ENCODE measurements at regions not wholly inside any gene's neighbourhood (a gene's known extent, or its start where the extent isn't known, plus 50 kb on each side); places are given as distances from the start of the nearest gene placed in this dataset.
"Not testable (repeated sequence)": the region's sequence is repeated elsewhere in the genome, so short reads cannot be mapped to it uniquely, and the experiment has no call there.

DNA sequence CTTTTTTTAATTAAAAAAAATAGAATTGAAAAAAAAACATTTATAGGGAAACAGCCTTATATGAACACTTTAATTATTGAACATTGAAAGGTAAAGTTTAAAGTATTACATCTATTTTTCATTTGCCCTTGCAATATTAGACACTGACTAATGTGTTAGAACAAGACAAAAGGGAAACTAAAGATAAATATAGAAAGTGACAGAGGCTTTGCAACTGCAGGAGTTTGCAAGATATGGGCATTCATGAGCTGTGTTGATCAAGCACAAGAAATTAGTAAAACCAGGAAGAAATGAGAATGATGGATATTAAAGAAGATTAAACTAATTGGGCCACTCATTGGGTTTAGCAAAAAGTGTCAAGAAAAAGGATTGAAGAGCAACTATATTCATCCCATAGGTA is 1097.7 kb upstream of the CELF4 start:
- no peak for DNase-seq (ENCODE audit: low spot score)

DNA sequence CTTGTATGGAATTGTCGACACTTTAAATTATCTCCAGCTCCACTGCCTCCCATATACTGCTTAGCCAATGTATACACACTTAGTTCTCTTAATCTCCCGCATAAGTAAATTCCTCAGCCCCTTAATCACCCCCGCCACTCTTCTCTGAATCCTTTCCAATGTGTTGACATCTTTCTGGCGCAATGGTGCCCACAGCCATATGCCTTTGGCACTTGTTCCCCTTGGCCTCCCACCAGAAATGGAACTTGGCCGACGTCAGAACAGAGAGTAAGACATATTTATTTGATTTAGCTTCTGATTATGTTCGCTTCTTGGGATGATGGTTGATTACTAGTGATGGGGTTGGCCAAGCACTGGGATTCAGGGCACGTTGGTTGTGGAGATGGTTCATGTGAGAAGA is 1089.3 kb upstream of the CELF4 start:
- no peak for DNase-seq (ENCODE audit: low spot score)

DNA sequence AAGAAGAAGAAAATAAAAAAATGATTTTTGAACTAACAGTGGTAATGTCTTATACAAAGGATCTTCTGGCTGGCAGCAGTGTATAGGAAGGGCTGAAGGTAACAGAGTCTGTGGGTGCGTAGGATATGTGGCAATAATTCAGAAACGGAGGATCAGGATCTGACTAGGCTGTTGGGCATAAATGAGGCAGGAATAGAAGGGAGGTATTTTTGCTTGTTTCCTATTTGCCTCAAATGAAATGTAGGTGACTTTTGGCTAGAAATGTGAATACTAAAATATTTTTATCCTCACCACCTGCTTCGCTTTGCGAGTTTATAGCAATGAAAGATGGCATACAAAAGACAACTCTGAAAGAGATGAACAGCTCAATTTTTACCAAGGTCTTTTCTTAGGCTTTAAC is 1086.1 kb upstream of the CELF4 start:
- DNase-seq (ENCODE audit: low spot score), result no peak

DNA sequence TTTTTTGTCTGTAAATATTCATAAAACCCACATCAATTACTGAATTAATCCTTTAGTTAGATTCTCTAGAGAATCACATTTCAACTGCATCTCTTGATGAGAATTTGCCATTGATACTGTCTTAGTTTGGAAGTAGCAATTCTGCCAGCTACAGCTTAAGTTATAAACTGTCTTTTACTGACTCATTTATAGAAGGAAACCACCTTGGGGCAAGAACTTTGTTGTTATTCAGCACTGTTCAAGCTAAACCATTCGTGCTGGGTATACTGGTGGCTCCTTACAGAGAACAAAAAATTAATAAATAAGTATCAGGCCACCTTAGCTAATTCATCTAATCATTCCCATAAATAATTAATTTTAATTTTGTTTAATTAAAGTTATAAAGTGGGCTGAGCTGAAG is 1082.6 kb upstream of the CELF4 start:
- DNase-seq (ENCODE audit: low spot score), result no peak

DNA sequence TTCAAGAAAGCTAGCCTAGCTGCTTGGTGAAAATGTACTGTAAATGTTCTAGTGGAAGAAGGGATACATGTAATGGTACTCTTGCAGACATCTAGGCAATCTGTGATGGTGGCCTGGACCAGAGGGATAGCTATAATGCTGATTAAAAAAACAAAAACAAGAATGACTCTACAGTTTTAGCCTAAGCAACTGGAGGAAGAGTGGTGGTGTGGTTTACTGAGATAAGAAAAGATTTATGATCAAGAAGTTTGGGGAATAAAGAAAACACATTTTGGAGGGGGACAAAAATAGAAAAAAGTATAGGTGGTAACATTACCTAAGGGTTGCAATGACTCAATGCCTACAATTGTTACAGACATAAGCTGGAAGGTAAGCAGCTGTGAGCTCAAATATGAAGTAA is 1080.7 kb upstream of the CELF4 start:
- no peak for DNase-seq (ENCODE audit: low spot score)

DNA sequence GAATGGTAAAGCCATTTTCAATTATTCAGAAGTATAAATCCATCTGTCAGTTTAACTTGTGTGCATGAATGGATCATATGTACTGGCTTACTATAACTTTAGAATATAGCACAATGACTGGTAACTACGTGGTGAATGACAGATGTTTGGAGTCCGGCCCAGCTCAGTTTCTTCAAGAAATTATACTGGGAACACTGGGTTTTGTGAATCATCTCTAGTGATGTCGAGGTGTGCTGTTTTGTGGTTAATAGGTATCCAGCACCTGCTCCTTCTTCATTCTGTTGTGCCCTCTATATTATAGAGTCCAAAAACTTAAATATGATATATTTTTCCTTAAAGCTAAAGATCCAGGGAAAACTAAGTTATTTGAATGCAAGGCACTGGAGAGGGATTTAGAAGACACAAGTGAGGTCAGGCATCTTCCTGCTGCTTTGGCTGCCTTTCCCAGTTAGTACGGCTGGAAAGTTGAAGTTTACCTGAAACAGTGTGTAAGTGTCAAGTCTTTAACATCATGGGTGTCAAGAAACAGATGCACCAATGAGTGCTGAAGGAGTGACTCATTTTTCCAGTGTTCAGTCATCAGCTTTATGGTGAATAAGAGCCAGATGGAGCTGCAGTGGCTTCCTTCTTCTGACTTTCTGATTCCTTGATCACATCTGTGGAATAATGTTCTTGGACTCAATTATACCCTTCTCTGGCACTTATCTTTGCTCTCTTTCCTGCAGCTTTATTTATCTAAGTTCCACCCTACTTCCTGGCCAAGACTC is 1079.5 kb upstream of the CELF4 start:
- DNase-seq (ENCODE audit: low spot score), result no peak

DNA sequence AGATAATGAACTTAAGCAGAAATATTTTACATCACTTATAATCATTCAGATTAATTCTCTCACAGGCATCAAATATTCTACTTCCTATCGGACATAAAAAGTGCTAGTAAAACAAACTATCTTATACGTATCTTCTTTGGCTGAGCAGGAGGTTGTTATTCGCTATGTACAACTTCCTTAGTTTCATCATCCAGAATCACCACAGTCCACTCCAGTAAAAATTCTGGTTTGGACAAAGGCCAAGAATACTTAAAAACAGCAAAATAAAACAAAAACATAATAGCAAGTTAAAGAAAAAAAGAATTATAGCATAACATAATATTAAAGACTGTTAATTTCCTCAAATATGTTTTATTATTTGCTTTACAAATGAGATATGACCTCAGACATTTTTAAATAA is 1077.1 kb upstream of the CELF4 start:
- no peak for DNase-seq (ENCODE audit: low spot score)

DNA sequence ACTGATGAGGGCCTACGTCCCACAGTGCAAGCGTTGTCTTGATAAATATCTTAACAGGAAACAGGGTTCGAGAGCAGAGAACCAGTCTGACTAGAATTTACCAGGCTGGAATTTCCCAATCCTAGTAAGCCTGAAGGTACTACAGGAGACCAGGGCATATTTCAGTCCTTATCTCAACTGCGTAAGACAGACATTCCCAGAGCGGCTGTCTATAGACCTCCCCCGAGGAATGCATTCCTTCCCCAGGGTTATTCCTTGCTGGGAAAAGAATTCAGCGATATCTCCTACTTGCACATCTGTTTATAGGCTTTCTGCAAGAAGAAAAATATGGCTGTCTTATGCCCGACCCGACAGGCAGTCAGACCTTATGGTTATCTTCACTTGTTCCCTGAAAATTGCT is 1074.1 kb upstream of the CELF4 start:
- not testable (repeated sequence) for DNase-seq (ENCODE audit: low spot score)

DNA sequence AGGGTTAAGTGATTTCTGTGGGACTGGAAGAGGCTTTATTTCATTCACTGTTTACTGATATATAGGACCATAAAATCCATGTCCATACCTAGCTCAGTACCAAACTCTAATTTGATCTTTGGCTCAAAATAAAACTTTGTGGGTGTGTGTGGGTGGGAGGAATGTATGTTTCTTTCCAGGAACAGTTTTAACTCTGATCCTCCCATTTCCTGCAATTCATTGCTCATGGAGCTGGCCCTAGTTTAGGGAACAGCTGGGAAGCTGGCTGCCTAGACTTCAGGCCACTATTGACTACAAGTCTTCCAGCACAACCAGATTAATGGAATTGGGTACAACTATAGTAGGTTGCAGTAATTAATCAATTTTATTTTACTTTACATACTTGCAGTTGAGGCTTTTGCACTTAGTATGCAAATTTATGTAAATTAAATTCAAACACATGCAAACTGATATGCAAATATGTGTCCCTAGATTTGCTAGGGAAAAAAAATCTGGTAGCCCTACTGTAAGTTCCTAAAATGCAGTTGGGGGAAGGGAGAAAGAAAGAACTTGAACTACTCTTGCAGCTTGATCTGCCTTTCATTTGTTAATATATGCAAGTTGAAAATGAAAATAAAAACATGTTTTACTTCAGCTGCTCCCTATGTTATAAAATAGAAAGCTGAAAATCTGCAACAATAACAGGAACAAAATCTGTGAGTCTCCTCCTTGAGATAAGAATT is 1070.3 kb upstream of the CELF4 start:
- no peak for DNase-seq (ENCODE audit: low spot score)

DNA sequence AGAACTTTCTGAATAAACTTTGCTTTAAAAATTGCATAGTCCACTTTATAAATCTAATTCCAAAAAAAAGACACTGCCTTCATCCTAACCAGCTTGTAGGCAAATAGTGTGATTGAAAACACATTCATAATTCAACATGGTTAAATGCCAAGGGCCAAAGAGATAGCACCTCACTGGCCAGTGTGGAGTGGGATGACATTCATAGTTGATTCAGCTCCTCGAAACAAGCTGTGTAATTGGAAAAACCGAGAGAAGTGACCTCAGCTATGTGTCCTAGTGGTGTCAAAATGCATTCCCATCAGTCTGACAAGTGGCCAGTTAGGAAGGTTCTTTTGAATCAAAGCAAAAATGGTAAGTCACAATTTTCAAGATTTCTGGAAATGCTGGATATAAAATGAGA is 1068.5 kb upstream of the CELF4 start:
- no peak for DNase-seq (ENCODE audit: low spot score)

DNA sequence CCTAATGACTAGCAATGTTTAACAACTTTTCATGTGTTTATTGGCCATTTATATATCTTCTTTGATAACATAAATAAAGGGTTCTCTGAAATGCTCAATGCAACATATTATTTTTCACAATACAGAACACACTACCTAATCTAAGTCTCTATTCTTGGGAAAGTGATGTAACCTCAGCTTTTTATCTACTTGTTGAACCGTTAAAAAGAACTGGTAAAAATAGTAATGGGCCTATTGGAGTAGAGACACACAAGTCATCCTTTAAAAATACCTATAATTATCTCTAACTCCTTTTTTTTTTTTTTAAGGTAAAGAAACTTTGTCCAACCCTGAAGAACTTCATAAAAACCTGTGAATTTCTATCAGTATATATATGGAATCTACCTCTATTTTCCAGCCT is 1067.7 kb upstream of the CELF4 start:
- DNase-seq (ENCODE audit: low spot score), result no peak

DNA sequence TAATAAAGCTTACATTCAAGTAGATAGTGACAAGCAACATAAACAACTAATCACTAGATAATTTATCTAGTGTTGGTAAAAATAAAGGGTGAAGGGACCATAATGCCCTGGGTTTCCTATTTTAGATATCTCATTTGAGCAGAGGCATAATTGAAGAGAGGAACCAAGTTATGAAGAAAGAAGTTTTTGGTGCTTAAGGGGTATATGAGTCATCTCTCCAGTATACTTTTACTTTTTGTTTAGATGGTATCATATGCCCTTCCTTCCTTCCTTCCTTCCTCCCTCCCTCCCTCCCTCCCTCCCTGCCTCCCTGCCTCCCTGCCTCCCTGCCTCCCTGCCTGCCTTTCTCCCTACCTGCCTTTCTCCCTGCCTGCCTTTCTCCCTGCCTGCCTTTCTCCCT is 1053.5 kb upstream of the CELF4 start:
- no peak for DNase-seq (ENCODE audit: low spot score)

DNA sequence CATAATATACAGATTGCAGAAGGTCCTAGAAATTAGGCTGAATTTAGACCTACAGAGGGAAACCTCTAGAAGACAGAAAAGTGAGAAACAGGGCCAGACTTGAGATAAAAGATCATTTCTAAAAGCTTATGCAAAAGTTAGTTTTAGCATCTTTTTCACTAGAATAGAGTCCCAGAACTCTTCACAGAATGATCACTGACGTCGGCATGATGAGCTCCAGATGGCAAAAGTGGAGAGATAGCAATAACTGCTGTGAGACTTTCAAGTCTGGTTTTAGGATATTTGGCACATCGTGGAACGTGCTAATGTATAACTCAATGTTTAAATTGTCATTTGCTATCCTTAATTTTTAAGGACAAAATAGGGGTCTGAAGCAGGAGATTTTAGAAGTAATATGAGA is 1050.7 kb upstream of the CELF4 start:
- no peak for DNase-seq (ENCODE audit: low spot score)

DNA sequence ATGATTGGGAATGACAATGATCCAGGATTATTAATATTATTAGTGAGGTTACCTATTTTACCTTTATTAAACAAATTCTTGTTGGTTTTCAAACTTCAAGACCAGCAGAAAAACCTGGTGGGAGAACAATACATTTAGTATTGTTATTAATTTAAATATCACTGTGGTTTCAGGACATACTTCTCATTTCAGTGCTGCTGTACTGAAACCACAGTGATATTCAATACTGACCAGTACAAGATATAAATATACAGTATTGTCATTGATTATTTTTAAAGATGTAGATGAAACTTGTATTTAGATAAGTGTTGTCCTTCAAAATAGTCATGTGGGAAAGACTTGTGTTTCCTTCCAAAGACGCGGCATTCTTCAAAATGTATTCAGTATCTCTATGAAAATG is 1047.3 kb upstream of the CELF4 start:
- no peak for DNase-seq (ENCODE audit: low spot score)

DNA sequence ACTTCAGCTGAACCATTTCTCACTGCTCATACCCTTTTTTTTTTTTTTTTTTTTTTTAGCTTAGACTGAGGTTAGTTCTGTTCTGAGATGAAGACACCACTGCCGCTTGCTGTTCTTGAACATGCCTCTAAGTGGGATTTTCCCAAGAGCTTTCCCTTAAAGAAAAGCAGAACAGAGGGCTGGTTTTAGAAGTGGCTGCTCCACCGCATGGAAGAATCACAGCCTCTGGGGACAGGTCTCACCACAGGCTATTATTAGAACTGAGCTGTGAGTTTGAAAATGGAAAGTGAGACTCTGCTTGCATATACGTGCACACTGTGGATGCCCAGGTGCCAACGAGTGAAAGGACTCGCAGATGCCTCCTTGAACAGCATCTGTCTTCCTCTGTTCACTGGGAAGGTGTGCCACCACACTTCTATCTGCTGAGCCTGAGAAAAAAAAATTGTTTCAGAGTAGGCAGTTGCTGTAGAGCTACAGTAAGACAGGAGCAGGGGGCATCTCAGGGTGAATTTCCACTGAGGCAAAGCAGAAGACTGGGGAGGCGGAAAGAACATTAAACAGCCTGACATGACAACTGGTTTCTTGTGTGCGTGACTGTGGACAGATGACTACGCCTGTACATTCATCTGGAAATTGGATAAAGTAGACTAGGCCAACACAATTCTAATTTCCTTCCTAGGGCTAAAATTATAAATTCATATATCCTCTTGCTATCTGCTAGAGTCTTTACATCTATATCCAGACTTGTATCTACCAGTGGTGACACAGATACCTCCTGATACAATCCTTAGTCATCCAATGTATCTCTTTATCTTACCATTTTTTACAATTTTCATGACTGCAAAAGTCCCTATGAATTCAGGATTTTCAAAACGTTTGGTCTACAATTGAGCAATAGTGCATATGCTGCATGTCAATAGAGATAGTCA is 1045.7 kb upstream of the CELF4 start:
- no peak for DNase-seq (ENCODE audit: low spot score)

DNA sequence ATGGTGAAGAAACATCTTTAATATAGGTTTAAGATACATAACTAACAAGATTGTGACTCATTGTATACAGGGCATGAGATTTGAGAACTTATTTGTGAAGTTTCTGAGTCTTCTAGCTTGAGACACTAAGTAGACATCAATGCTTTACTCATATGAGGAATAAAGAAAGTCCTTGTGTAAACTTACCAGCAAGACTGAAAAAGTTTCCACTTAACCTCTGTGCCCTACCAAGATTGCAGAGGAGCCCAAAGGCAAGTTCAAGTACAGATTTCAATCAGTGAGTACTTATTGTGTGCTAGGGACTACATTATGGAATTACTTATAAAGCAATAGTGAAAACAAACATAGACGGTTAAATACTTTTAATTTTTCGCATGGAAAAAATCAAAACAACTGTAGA is 1041.2 kb upstream of the CELF4 start:
- DNase-seq (ENCODE audit: low spot score), result no peak

DNA sequence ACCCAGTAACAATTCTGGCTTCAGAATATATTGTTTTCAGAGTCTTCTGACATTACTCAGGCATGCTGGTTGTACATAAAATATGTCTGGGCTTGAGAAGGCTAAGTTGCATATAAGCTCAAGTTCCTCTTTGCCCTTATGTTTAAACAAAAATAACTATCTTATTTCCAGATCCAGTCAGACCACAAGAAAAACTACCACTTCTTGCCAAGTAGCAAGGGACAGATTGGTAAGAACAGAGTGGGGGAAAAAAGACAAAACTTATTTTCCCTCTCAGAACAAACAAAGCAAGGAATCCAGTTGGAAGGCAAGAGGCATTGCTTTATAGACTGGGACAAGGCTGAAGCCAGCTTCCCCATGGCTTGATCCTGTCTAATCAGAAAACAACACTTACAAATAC is 1036.7 kb upstream of the CELF4 start:
- no peak for DNase-seq (ENCODE audit: low spot score)

DNA sequence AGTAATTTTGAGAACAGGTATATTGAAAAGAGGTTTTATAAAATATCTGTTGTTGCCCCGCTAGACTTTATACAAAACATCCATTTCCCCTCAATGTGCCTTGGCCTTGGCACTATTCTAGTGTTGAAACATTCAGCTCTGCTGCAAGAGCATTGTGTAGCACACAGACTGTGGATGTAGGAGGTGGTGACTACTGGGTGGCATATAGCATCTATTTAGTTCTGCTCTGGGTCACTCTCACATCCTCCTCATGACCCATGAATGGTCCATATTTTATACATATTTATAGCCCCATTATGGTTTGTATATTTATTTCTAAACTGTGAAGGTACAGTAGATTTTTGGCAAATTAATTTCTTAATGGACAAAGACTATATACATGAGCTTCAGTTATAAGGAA is 1022.0 kb upstream of the CELF4 start:
- DNase-seq (ENCODE audit: low spot score), result no peak

DNA sequence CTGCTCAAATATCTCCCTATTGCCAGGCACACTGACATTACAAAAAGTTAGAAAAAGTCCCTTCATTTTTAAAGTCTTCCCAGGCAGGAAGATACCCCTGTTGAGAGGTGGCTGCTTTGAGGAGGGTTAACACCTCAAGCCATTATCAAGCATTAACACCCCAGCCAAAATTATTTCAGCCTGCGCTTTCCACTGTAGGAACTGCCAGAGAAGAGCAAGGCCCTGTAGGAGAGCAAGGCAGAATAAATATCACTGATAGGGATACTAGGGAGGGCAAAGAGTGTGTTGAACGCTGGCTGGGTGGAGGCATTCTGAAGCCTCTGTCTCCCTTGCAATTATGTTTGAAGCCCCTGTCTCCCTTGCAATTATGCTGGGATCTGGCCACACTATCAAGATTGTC is 1020.7 kb upstream of the CELF4 start:
- no peak for DNase-seq (ENCODE audit: low spot score)

DNA sequence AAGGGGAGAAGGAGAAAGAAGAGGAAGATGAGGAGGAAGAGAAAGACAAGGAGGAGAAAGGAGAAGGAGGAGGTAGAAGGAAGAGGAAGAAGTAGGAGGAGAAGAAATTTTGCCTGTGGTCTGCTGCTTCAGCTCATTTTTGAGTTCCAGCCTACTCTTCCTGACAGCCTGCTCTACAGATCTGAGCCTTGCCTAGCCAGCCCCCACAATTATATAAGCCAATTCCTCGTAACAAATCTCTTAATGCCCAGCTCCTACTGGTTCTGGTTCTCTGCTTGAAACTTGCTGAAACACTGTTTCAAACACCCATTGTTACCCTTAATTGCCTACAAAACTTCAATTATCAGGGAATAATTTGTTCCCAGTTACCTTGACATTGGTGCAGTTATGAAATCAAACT is 1014.2 kb upstream of the CELF4 start:
- no peak for DNase-seq (ENCODE audit: low spot score)

DNA sequence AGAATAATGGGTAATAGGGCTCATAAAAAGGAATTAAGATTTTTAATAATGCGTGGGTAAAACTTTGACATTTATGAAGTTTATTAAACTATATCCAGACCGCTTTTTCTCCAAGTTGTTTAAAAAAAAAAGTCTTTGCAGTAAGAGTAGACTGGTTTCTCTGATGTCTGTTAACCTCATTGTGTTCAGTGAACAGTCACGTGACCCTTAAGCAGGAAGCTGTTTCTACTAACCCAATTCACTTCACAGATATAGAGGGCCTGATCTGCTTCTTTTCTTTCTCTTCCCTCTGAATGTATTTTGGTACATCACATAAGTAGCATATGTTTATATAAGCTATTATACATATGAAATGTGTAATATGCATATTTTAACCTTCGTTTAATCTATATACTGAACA is 1011.3 kb upstream of the CELF4 start:
- DNase-seq (ENCODE audit: low spot score), result no peak

DNA sequence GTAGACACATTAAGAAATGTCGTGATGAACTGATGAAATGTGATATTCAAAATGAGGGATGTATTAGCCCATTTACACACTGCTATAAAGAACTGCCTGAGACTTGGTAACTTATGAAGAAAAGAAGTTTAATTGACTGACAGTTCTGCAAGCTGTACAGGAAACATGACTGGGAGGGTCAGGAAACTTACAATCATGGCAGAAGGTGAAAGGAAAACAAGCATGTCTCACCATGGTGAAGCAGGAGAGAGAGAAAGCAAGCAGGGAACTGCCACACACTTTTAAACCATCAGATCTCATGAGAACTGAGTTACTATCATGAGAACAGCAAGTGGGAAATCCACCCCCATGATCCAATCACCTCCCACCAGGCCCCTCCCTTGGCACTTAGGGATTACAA is 1010.8 kb upstream of the CELF4 start:
- no peak for DNase-seq (ENCODE audit: low spot score)

DNA sequence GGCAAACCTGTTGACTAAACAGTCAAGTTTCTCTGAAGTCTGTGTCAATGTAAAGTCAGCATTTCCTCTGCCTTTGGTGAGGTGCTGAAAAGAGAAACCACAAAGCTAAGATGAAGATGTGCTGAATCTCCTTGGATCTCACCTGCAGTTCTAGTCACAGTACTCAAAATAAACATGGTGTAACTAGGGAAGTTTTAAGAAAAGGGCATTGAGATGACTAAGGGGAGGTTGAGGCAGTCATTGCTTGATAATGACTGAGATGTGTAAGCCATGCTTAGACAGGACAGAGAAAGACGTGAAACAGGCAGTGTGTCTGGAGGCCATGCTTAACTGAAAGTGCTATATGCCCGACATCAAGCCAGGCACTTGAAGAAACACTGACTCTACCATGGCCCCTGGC is 1010.0 kb upstream of the CELF4 start:
- no peak for DNase-seq (ENCODE audit: low spot score)

All from AG08395 (cell line).